GM12878 (cell line): ENCODE measurements at regions not wholly inside any gene's neighbourhood (a gene's known extent, or its start where the extent isn't known, plus 50 kb on each side); places are given as distances from the start of the nearest gene placed in this dataset.

ENCODE experiments used
- ATAC-seq: fragments of 200-7000 bp; cut with Tn5 transposase; 3 replicates; pipeline ENCODE4 v1.9.1; 2020; ENCODE audit warnings: mild to moderate bottlenecking, moderate library complexity
- BruUV-seq: library from RNA; stranded (reverse); fragments of 400-500 nt; replicated peaks from 2 replicates; lab custom pipeline; 2021; lab: Mats Ljungman, UMichigan
- CTCF ChIA-PET: fragments of 300-600 bp; sonication (Branson Sonifier 250); formaldehyde crosslinking; extraction: SDS; loops from one replicate; lab custom pipeline; 2021; ENCODE audit warnings: inconsistent platforms; lab: Yijun Ruan, JAX
- POLR2A ChIA-PET: fragments of 350-600 bp; formaldehyde crosslinking; extraction: SDS; loops from one replicate; lab custom pipeline; 2021; ENCODE audit warnings: inconsistent platforms; lab: Charles Lee
- RAD21 ChIA-PET: fragments of 300-600 bp; sonication (Branson Sonifier 250); formaldehyde crosslinking; loops from one replicate; lab custom pipeline; 2023; ENCODE audit warnings: antibody characterized with exemption; ENCODE audit not compliant: unreplicated experiment; lab: Charles Lee
- SMC1A ChIA-PET: fragments of 300-600 bp; sonication (Branson Sonifier 250); formaldehyde crosslinking; loops from one replicate; lab custom pipeline; 2023; ENCODE audit not compliant: unreplicated experiment, uncharacterized antibody; lab: Charles Lee
- DNase-seq: peaks from one replicate; pipeline ENCODE4 v3.0.0-alpha.2; 2011; ENCODE audit warnings: low read depth, low spot score
- FAIRE-seq: peaks from 3 replicates; lab custom pipeline; 2011; peaks lifted over from hg19 to GRCh38; lab: Jason Lieb, UNC
- H2AFZ ChIP-seq: 2 replicates; pipeline ENCODE4 v1.6.0; 2011; ENCODE audit warnings: low read depth, low read length, control low read depth; ENCODE audit not compliant: control insufficient read depth
- H3K27ac ChIP-seq: 2 replicates; pipeline ENCODE4 v1.5.1; 2011; ENCODE audit warnings: control low read depth; ENCODE audit not compliant: control insufficient read depth, insufficient read depth
- H3K27me3 ChIP-seq, 2 experiments: replicated peaks in 1 of 2; 2 replicates each; pipeline versions ENCODE4 v1.6.0 to v1.6.1; 2011; ENCODE audit warnings: low read length in 1 of 2; ENCODE audit not compliant: control insufficient read depth in 2 of 2, insufficient read depth in 2 of 2
- H3K36me3 ChIP-seq, 2 experiments: 2 replicates each; pipeline ENCODE4 v1.5.1; 2011; ENCODE audit warnings: low read length in 1 of 2; ENCODE audit not compliant: control insufficient read depth in 2 of 2, insufficient read depth in 2 of 2
- H3K4me1 ChIP-seq: 2 replicates; pipeline ENCODE4 v1.6.1; 2011; ENCODE audit warnings: mild to moderate bottlenecking, low read length, moderate library complexity, mixed read lengths; ENCODE audit not compliant: control insufficient read depth, insufficient read depth
- H3K4me2 ChIP-seq: 2 replicates; pipeline ENCODE4 v1.6.0; 2011; ENCODE audit warnings: control low read depth; ENCODE audit not compliant: control insufficient read depth, insufficient read depth
- H3K4me3 ChIP-seq: fragments of 200-600 bp; sonication (generic); 2 replicates; pipeline ENCODE4 v1.5.1; 2016
- H3K79me2 ChIP-seq: 2 replicates; pipeline ENCODE4 v1.6.0; 2011; ENCODE audit warnings: low read length; ENCODE audit not compliant: control insufficient read depth, insufficient read depth
- H3K9ac ChIP-seq: 2 replicates; pipeline ENCODE4 v1.8.0; 2011; ENCODE audit warnings: low read length, control low read depth, mixed read lengths; ENCODE audit not compliant: control insufficient read depth, insufficient read depth
- H3K9me3 ChIP-seq: replicated peaks from 3 replicates; pipeline ENCODE4 v1.5.1; 2011; ENCODE audit warnings: mild to moderate bottlenecking, low read length; ENCODE audit not compliant: control insufficient read depth, insufficient read depth
- H4K20me1 ChIP-seq: 2 replicates; pipeline ENCODE4 v1.6.0; 2011; ENCODE audit not compliant: control insufficient read depth, insufficient read depth
- CBX5 ChIP-seq: sonication (generic); IDR thresholded peaks from 2 replicates; pipeline ENCODE4 v1.6.1; 2016; ENCODE audit warnings: low read depth, moderate library complexity, mild to moderate bottlenecking, inconsistent platforms
- CHD2 ChIP-seq: IDR thresholded peaks from 2 replicates; pipeline ENCODE4 v1.6.1; 2011; ENCODE audit warnings: low read depth, low read length, improper control_type of control experiment, borderline replicate concordance
- EZH2 ChIP-seq: IDR thresholded peaks from 2 replicates; pipeline ENCODE4 v1.6.1; 2012; ENCODE audit warnings: low read depth, mild to moderate bottlenecking, control low read depth, inconsistent platforms, low read length, borderline replicate concordance; ENCODE audit not compliant: control insufficient read depth
- NFYB ChIP-seq: IDR thresholded peaks from 2 replicates; pipeline ENCODE4 v1.6.1; 2011; ENCODE audit warnings: low read depth, mild to moderate bottlenecking, low read length, improper control_type of control experiment, moderate library complexity; ENCODE audit not compliant: insufficient read depth
- RELA ChIP-seq: fragments of 450-650 bp; IDR thresholded peaks from 2 replicates; pipeline ENCODE4 v1.8.0; 2014; ENCODE audit warnings: borderline replicate concordance; ENCODE audit not compliant: partially characterized antibody
- STAT3 ChIP-seq: IDR thresholded peaks from 2 replicates; pipeline ENCODE4 v1.6.1; 2011; ENCODE audit warnings: low read depth, low read length, improper control_type of control experiment
- ZNF384 ChIP-seq: IDR thresholded peaks from 2 replicates; pipeline ENCODE4 v1.6.1; 2012; ENCODE audit warnings: low read depth, mild to moderate bottlenecking, low read length, improper control_type of control experiment, borderline replicate concordance
- in situ Hi-C: fragments of 300-500 bp; cut with MboI; formaldehyde crosslinking; loops from 9 replicates; pipeline ENCODE4 v1.14.3; 2018; ENCODE audit warnings: mixed read lengths
- intact Hi-C: fragments of 100-400 bp; cut with micrococcal nuclease; formaldehyde crosslinking; loops from one replicate; pipeline ENCODE4 v1.14.2; 2022; ENCODE audit not compliant: unreplicated experiment
- TF ChIP-seq, protein P1 (sequence below): IDR thresholded peaks from 2 replicates; pipeline ENCODE4 v1.6.1; 2012; ENCODE audit warnings: mild to moderate bottlenecking, low read depth, low read length
- TF ChIP-seq, protein P2 (sequence below): fragments of 450-650 bp; IDR thresholded peaks from 2 replicates; pipeline ENCODE4 v1.6.1; 2016; ENCODE audit warnings: mild to moderate bottlenecking
- TF ChIP-seq, protein P3 (sequence below): fragments of 450-650 bp; IDR thresholded peaks from 2 replicates; pipeline ENCODE4 v1.6.1; 2017; ENCODE audit warnings: antibody characterized with exemption, mild to moderate bottlenecking, moderate library complexity
- TF ChIP-seq, protein P4 (sequence below): fragments of 450-650 bp; IDR thresholded peaks from 2 replicates; pipeline ENCODE4 v1.6.1; 2017; ENCODE audit warnings: mild to moderate bottlenecking, moderate library complexity

DNA sequence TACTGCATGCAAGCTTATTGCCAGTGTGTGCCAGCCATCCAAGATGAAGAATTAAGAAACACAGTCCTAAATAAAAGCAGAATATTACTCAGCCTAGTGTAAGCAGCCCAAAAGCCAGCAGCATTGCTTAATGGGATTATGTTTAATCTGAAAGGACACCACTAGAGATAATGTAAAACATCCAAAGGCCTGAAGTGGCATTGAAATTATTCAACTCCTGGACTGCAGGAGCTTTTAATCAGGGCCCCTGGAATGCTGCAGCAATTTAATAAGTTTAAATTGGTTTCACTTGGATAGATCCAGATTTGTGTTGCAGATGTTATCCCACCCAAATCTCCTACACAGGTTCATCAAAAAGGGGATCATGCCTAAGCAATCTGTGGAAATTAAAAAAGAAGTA, 193.0 kb downstream of the C12orf50 start:
- Histone ChIP-seq H3K4me1 (no peaks in the 10 kb centered on the region), H3K27ac (no peak overlapping the region), H3K79me2 (no peaks in the 10 kb centered on the region), H2AFZ (no peak overlapping the region), H3K27me3 (no peaks in the 10 kb centered on the region), H3K4me3 (no peak overlapping the region), H3K9ac (no peak overlapping the region), H4K20me1 (no peaks in the 10 kb centered on the region), H3K4me2 (no peak overlapping the region), H3K36me3 (no peaks in the 10 kb centered on the region), H3K9me3 (no peaks in the 10 kb centered on the region)
- BruUV-seq: no TSS peak
- SMC1A ChIA-PET: interaction anchor here (0.9 to 1.2 kb wide), 2 partner anchors 9 to 531 kb away, joined by 3 read pairs; no protein-coding TSS in a partner anchor
- ATAC-seq: no peak
- intact Hi-C loops (no loop called here), in situ Hi-C loops (no loop called here)
- CTCF ChIA-PET: interaction anchor here (0.7 to 1.1 kb wide), 2 partner anchors 11 to 12 kb away, joined by 3 to 4 read pairs; no protein-coding TSS in a partner anchor
- POLR2A ChIA-PET: no interaction called here
- RAD21 ChIA-PET: no interaction called here
- no peak for DNase-seq
- no peak for FAIRE-seq
- TF ChIP-seq NFYB (no peak), EZH2 (no peak), CBX5 (no peak), ZNF384 (no peak), RELA (no peak), STAT3 (no peak), CHD2 (no peak)
- TF ChIP-seq, protein P1, sequence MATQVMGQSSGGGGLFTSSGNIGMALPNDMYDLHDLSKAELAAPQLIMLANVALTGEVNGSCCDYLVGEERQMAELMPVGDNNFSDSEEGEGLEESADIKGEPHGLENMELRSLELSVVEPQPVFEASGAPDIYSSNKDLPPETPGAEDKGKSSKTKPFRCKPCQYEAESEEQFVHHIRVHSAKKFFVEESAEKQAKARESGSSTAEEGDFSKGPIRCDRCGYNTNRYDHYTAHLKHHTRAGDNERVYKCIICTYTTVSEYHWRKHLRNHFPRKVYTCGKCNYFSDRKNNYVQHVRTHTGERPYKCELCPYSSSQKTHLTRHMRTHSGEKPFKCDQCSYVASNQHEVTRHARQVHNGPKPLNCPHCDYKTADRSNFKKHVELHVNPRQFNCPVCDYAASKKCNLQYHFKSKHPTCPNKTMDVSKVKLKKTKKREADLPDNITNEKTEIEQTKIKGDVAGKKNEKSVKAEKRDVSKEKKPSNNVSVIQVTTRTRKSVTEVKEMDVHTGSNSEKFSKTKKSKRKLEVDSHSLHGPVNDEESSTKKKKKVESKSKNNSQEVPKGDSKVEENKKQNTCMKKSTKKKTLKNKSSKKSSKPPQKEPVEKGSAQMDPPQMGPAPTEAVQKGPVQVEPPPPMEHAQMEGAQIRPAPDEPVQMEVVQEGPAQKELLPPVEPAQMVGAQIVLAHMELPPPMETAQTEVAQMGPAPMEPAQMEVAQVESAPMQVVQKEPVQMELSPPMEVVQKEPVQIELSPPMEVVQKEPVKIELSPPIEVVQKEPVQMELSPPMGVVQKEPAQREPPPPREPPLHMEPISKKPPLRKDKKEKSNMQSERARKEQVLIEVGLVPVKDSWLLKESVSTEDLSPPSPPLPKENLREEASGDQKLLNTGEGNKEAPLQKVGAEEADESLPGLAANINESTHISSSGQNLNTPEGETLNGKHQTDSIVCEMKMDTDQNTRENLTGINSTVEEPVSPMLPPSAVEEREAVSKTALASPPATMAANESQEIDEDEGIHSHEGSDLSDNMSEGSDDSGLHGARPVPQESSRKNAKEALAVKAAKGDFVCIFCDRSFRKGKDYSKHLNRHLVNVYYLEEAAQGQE: no peak
- TF ChIP-seq, protein P2, sequence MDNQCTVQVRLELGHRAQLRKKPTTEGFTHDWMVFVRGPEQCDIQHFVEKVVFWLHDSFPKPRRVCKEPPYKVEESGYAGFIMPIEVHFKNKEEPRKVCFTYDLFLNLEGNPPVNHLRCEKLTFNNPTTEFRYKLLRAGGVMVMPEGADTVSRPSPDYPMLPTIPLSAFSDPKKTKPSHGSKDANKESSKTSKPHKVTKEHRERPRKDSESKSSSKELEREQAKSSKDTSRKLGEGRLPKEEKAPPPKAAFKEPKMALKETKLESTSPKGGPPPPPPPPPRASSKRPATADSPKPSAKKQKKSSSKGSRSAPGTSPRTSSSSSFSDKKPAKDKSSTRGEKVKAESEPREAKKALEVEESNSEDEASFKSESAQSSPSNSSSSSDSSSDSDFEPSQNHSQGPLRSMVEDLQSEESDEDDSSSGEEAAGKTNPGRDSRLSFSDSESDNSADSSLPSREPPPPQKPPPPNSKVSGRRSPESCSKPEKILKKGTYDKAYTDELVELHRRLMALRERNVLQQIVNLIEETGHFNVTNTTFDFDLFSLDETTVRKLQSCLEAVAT: no peak
- TF ChIP-seq, protein P3, sequence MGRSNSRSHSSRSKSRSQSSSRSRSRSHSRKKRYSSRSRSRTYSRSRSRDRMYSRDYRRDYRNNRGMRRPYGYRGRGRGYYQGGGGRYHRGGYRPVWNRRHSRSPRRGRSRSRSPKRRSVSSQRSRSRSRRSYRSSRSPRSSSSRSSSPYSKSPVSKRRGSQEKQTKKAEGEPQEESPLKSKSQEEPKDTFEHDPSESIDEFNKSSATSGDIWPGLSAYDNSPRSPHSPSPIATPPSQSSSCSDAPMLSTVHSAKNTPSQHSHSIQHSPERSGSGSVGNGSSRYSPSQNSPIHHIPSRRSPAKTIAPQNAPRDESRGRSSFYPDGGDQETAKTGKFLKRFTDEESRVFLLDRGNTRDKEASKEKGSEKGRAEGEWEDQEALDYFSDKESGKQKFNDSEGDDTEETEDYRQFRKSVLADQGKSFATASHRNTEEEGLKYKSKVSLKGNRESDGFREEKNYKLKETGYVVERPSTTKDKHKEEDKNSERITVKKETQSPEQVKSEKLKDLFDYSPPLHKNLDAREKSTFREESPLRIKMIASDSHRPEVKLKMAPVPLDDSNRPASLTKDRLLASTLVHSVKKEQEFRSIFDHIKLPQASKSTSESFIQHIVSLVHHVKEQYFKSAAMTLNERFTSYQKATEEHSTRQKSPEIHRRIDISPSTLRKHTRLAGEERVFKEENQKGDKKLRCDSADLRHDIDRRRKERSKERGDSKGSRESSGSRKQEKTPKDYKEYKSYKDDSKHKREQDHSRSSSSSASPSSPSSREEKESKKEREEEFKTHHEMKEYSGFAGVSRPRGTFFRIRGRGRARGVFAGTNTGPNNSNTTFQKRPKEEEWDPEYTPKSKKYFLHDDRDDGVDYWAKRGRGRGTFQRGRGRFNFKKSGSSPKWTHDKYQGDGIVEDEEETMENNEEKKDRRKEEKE: no peak
- TF ChIP-seq, protein P4, sequence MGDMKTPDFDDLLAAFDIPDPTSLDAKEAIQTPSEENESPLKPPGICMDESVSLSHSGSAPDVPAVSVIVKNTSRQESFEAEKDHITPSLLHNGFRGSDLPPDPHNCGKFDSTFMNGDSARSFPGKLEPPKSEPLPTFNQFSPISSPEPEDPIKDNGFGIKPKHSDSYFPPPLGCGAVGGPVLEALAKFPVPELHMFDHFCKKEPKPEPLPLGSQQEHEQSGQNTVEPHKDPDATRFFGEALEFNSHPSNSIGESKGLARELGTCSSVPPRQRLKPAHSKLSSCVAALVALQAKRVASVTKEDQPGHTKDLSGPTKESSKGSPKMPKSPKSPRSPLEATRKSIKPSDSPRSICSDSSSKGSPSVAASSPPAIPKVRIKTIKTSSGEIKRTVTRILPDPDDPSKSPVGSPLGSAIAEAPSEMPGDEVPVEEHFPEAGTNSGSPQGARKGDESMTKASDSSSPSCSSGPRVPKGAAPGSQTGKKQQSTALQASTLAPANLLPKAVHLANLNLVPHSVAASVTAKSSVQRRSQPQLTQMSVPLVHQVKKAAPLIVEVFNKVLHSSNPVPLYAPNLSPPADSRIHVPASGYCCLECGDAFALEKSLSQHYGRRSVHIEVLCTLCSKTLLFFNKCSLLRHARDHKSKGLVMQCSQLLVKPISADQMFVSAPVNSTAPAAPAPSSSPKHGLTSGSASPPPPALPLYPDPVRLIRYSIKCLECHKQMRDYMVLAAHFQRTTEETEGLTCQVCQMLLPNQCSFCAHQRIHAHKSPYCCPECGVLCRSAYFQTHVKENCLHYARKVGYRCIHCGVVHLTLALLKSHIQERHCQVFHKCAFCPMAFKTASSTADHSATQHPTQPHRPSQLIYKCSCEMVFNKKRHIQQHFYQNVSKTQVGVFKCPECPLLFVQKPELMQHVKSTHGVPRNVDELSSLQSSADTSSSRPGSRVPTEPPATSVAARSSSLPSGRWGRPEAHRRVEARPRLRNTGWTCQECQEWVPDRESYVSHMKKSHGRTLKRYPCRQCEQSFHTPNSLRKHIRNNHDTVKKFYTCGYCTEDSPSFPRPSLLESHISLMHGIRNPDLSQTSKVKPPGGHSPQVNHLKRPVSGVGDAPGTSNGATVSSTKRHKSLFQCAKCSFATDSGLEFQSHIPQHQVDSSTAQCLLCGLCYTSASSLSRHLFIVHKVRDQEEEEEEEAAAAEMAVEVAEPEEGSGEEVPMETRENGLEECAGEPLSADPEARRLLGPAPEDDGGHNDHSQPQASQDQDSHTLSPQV: no peak
